ENCODE measurements at regions not wholly inside any gene's neighbourhood (a gene's known extent, or its start where the extent isn't known, plus 50 kb on each side); places are given as distances from the start of the nearest gene placed in this dataset.
"Not testable (repeated sequence)": the region's sequence is repeated elsewhere in the genome, so short reads cannot be mapped to it uniquely, and the experiment has no call there.

GRCh38 chr6:86273936-86274335, 631.2 kb upstream of the SYNCRIP start:
- DNase-seq (ENCODE audit: low read depth, low spot score) = no peak

GRCh38 chr6:86256615-86257187, 614.0 kb upstream of the SYNCRIP start:
- no peak for DNase-seq (ENCODE audit: low read depth, low spot score)

- no peak for DNase-seq (ENCODE audit: low read depth, low spot score)
Measured at GRCh38 chr6:86255973-86256372, 613.3 kb upstream of the SYNCRIP start.

- DNase-seq (ENCODE audit: low read depth, low spot score) = no peak
Measured at GRCh38 chr6:86251106-86251505, 608.4 kb upstream of the SYNCRIP start.

- DNase-seq (ENCODE audit: low read depth, low spot score) = no peak
Measured at GRCh38 chr6:86217906-86218305, 575.2 kb upstream of the SYNCRIP start.

GRCh38 chr6:86215323-86215722, 572.6 kb upstream of the SYNCRIP start:
- DNase-seq (ENCODE audit: low read depth, low spot score) = no peak

- no peak for DNase-seq (ENCODE audit: low read depth, low spot score)
Measured at GRCh38 chr6:86205980-86206379, 563.3 kb upstream of the SYNCRIP start.

- no peak for DNase-seq (ENCODE audit: low read depth, low spot score)
Measured at GRCh38 chr6:86203044-86203443, 560.4 kb upstream of the SYNCRIP start.

GRCh38 chr6:86193821-86194220, 551.1 kb upstream of the SYNCRIP start:
- no peak for DNase-seq (ENCODE audit: low read depth, low spot score)

- no peak for DNase-seq (ENCODE audit: low read depth, low spot score)
Measured at GRCh38 chr6:86192123-86192522, 549.4 kb upstream of the SYNCRIP start.

- not testable (repeated sequence) for DNase-seq (ENCODE audit: low read depth, low spot score)
Measured at GRCh38 chr6:86175149-86175548, 532.5 kb upstream of the SYNCRIP start.

- no peak for DNase-seq (ENCODE audit: low read depth, low spot score)
Measured at GRCh38 chr6:86154852-86155251, 512.2 kb upstream of the SYNCRIP start.

GRCh38 chr6:86153521-86153920, 510.8 kb upstream of the SYNCRIP start:
- no peak for DNase-seq (ENCODE audit: low read depth, low spot score)

- no peak for DNase-seq (ENCODE audit: low read depth, low spot score)
Measured at GRCh38 chr6:86152546-86152945, 509.9 kb upstream of the SYNCRIP start.

- no peak for DNase-seq (ENCODE audit: low read depth, low spot score)
Measured at GRCh38 chr6:86148586-86148985, 505.9 kb upstream of the SYNCRIP start.

GRCh38 chr6:86147859-86148258, 505.2 kb upstream of the SYNCRIP start:
- DNase-seq (ENCODE audit: low read depth, low spot score) = no peak

GRCh38 chr6:86147311-86147710, 504.6 kb upstream of the SYNCRIP start:
- no peak for DNase-seq (ENCODE audit: low read depth, low spot score)

- not testable (repeated sequence) for DNase-seq (ENCODE audit: low read depth, low spot score)
Measured at GRCh38 chr6:86146751-86147150, 504.1 kb upstream of the SYNCRIP start.

GRCh38 chr6:86142326-86142725, 499.6 kb upstream of the SYNCRIP start:
- DNase-seq (ENCODE audit: low read depth, low spot score) = no peak

GRCh38 chr6:86128130-86128814, 485.6 kb upstream of the SYNCRIP start:
- DNase-seq (ENCODE audit: low read depth, low spot score) = no peak

GRCh38 chr6:86122086-86122485, 479.4 kb upstream of the SYNCRIP start:
- no peak for DNase-seq (ENCODE audit: low read depth, low spot score)

- DNase-seq (ENCODE audit: low read depth, low spot score) = no peak
Measured at GRCh38 chr6:86118271-86118670, 475.6 kb upstream of the SYNCRIP start.

- DNase-seq (ENCODE audit: low read depth, low spot score) = no peak
Measured at GRCh38 chr6:86107985-86108384, 465.3 kb upstream of the SYNCRIP start.

GRCh38 chr6:86087954-86088353, 445.3 kb upstream of the SYNCRIP start:
- DNase-seq (ENCODE audit: low read depth, low spot score) = no peak
